Germinal center (tissue), 1 donor: ENCODE measurements at regions not wholly inside any gene's neighbourhood (a gene's known extent, or its start where the extent isn't known, plus 50 kb on each side); places are given as distances from the start of the nearest gene placed in this dataset.

Experiments used
- DNase-seq: peaks from one replicate; pipeline ENCODE4 v3.0.0; 2012; ENCODE audit warnings: mixed read lengths, low spot score

GRCh38 chr11:119793335-119793984, 64.5 kb upstream of the NECTIN1 start:
- DNase-seq: no peak

GRCh38 chr11:119791701-119792151, 62.7 kb upstream of the NECTIN1 start:
- no peak for DNase-seq

GRCh38 chr11:119791047-119791446, 62.0 kb upstream of the NECTIN1 start:
- DNase-seq: no peak

GRCh38 chr11:119790476-119790875, 61.5 kb upstream of the NECTIN1 start:
- no peak for DNase-seq

- DNase-seq: no peak
These were observed 60.9 kb upstream of the NECTIN1 start for GRCh38 chr11:119789766-119790407.

GRCh38 chr11:119788911-119789560, 60.0 kb upstream of the NECTIN1 start:
- DNase-seq: no peak

GRCh38 chr11:119788096-119788883, 59.3 kb upstream of the NECTIN1 start:
- DNase-seq: no peak

- DNase-seq: no peak
These were observed 58.1 kb upstream of the NECTIN1 start for GRCh38 chr11:119787074-119787461.

- no peak for DNase-seq
These were observed 57.6 kb upstream of the NECTIN1 start for GRCh38 chr11:119786431-119787073.

GRCh38 chr11:119785131-119785530, 56.1 kb upstream of the NECTIN1 start:
- DNase-seq: no peak

- DNase-seq: no peak
These were observed 55.4 kb upstream of the NECTIN1 start for GRCh38 chr11:119784421-119784820.

- no peak for DNase-seq
These were observed 54.7 kb upstream of the NECTIN1 start for GRCh38 chr11:119783466-119784400.

GRCh38 chr11:119782739-119783072, 53.7 kb upstream of the NECTIN1 start:
- DNase-seq: no peak

GRCh38 chr11:119782006-119782738, 53.2 kb upstream of the NECTIN1 start:
- DNase-seq: no peak

GRCh38 chr11:119780222-119780953, 51.4 kb upstream of the NECTIN1 start:
- no peak for DNase-seq

GRCh38 chr11:119779195-119780071, 50.4 kb upstream of the NECTIN1 start:
- DNase-seq: no peak
